HUDEP-2 (cell line): ENCODE measurements at regions not wholly inside any gene's neighbourhood (a gene's known extent, or its start where the extent isn't known, plus 50 kb on each side); places are given as distances from the start of the nearest gene placed in this dataset.
"Not testable (repeated sequence)": the region's sequence is repeated elsewhere in the genome, so short reads cannot be mapped to it uniquely, and the experiment has no call there.

ENCODE experiments used
- DNase-seq, 76 experiments: peaks; one replicate each; lab custom pipeline; 2025; ENCODE audit not compliant: unreplicated experiment in 76 of 76; lab: John Stamatoyannopoulos, UW

GRCh38 chr22:33142282-33143055 is 84.3 kb upstream of the SYN3 start:
- DNase-seq: no peak

GRCh38 chr22:33139937-33140336 is 81.8 kb upstream of the SYN3 start:
- DNase-seq: no peak

- DNase-seq: not testable (repeated sequence)
Observed at GRCh38 chr22:33138333-33138732, 80.2 kb upstream of the SYN3 start.

DNA sequence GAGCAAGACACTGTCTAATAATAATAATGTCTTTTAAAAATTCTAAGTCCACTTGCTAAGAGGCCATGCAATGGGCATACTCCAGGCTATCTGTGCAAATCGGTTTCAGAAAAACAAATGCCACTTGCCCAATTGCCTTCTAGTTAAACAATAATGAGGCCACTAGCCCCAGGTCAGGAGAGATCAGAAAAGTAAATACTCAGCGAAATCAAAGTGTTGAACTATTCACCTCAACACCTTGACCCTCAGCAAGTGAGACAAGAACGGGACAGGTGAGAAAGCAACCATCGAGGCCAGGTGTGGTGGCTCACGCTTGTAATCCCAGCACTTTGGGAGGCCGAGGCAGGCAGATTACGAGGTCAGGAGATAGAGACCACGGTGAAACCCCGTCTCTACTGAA is 72.3 kb upstream of the SYN3 start:
- DNase-seq: no peak

- no peak for DNase-seq
Observed at GRCh38 chr22:33129621-33130020, 71.4 kb upstream of the SYN3 start.

GRCh38 chr22:33126881-33127280 is 68.7 kb upstream of the SYN3 start:
- DNase-seq: peak in 1 of 76 experiments; percentile 11

DNA sequence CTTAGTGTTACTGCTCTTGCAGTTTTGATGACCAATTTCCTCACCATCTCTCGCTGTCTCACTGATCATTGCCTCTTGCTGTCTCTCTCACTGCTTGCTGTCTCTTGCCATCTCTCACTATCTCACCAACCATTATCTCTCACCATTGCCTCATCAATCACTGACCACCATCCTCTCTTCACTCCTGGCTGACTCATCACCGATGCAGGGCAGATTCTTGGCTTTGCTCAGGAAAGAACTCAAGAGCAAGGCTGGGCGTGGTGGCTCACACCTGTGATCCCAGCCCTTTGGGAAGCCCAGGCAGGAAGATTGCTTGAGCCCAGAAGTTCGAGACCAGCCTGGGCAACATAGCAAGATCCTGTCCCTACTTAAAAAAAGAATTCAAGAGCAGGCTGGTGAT is 66.3 kb upstream of the SYN3 start:
- DNase-seq: no peak

DNA sequence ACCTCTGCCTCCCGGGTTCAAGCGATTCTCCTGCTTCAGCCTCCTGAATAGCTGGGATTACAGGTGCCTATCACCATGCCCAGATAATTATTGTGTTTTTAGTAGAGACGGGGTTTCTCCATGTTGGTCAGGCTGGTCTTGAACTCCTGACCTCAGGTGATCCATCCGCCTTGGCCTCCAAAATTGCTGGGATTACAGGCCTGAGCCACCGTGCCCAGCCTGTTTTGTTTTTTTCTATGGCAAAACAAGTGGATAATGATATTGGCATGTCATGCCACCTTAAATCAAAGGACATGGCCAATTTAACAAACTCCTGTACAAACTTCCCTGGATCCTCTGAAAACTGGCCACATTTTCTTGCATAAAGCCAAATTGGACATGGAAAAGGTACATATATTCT is 64.3 kb upstream of the SYN3 start:
- peak in 34 of 76 experiments; percentile 3 to 70 (median 30) for DNase-seq

DNA sequence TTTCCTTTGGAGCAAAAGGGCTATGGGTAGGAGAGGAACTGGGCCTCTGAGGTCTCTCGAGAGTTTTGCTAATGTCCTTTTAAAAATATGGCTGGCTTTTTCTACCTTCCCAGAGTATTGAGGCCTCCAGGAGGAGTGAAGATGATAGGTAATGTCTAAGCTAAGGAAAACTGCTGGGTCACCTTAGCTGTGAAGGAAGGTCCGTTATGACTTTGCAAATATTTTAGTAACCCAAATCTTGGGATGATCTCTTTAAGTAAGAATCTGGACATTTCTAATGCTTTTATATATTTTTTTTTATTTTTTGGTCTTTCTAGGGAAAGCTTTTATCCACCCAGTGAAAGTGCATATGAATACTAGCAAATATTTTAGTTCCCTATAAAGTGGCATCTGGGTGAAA is 60.9 kb upstream of the SYN3 start:
- DNase-seq: no peak

- no peak for DNase-seq
Observed at GRCh38 chr22:33117821-33118220, 59.6 kb upstream of the SYN3 start.

GRCh38 chr22:33116841-33117547 is 58.8 kb upstream of the SYN3 start:
- peak in 5 of 76 experiments; percentile 3 to 30 (median 11) for DNase-seq

- peak in 49 of 76 experiments; percentile 1 to 85 (median 51) for DNase-seq
Observed at GRCh38 chr22:33114565-33114964, 56.4 kb upstream of the SYN3 start.

- no peak for DNase-seq
Observed at GRCh38 chr22:33112580-33112979, 54.4 kb upstream of the SYN3 start.

DNA sequence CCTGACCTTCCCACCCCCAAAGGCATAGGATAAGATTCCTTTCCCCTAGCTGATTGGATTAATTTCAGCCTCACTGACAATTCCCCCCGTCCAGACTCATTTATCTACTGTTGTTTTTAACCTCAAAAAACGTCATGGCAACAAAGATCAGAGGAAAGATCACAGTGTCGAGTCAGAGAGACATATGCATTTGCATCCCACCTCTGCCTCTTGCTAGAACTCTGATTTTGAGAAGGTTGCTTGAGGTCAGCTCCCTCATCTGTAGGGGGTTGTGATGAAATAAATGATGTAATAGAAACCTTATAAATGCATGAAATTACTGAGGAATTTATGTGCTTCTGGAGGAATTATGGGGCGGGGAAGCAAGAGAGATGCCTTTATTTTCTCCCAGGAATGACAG is 53.3 kb upstream of the SYN3 start:
- DNase-seq: no peak

- peak in 6 of 76 experiments; percentile 2 to 30 (median 16) for DNase-seq
Observed at GRCh38 chr22:33110562-33111163, 52.5 kb upstream of the SYN3 start.

GRCh38 chr22:33109514-33110430 is 51.6 kb upstream of the SYN3 start:
- no peak for DNase-seq

DNA sequence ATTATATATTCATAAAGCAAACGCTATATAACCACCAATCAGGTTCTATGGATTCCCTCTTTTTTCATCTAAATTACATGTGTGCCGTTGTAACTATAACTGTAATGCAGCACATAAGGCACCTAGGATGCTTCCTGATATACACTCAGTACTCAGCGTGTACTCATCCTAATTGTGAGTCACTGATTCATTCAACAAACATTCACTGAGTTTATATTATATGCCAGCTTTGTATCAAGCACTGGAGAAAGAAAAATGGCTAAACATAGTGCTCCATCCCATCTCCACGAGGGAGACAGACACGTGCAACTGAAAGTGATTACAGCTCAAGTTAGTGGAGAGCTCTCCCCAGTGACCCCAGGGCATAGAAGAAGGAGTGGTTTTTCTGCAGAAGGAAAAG is 49.9 kb upstream of the SYN3 start:
- no peak for DNase-seq
